AG10803 (cell line): ENCODE measurements at regions not wholly inside any gene's neighbourhood (a gene's known extent, or its start where the extent isn't known, plus 50 kb on each side); places are given as distances from the start of the nearest gene placed in this dataset.

Experiments used
- DNase-seq: peaks from one replicate; pipeline ENCODE4 v3.0.0; 2010; ENCODE audit warnings: low read depth
- H3K4me3 ChIP-seq: 2 replicates; pipeline ENCODE4 v1.5.1; 2011; ENCODE audit warnings: mild to moderate bottlenecking, low read length, control low read depth
- TF ChIP-seq, protein P1 (sequence below): conservative IDR thresholded peaks from 2 replicates; pipeline ENCODE4 v1.5.1; 2011; ENCODE audit warnings: mild to moderate bottlenecking, low read length, control low read depth, inconsistent platforms

DNA sequence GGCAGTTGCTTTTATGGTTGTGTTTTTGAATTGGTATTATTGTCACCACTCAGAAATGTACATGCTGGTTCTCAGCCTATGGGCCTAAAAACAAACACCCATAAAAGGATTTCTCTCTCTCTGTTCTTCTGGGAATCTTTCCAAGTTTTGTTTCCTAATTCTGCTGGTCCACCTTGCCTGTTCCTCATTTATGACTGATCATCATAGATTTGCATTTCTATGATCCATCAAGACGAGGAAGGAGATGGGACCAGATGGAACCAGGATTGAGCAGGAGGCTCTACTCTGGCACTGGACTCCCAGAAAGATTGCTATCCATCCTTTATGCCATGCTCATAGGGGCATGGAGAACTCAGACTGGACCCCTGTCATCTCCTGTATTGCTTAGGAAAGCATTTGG, 162.2 kb downstream of the C1orf94 start:
- TF ChIP-seq, protein P1, sequence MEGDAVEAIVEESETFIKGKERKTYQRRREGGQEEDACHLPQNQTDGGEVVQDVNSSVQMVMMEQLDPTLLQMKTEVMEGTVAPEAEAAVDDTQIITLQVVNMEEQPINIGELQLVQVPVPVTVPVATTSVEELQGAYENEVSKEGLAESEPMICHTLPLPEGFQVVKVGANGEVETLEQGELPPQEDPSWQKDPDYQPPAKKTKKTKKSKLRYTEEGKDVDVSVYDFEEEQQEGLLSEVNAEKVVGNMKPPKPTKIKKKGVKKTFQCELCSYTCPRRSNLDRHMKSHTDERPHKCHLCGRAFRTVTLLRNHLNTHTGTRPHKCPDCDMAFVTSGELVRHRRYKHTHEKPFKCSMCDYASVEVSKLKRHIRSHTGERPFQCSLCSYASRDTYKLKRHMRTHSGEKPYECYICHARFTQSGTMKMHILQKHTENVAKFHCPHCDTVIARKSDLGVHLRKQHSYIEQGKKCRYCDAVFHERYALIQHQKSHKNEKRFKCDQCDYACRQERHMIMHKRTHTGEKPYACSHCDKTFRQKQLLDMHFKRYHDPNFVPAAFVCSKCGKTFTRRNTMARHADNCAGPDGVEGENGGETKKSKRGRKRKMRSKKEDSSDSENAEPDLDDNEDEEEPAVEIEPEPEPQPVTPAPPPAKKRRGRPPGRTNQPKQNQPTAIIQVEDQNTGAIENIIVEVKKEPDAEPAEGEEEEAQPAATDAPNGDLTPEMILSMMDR: no peak
- no peak for DNase-seq
- no peak overlapping the region for H3K4me3 ChIP-seq

DNA sequence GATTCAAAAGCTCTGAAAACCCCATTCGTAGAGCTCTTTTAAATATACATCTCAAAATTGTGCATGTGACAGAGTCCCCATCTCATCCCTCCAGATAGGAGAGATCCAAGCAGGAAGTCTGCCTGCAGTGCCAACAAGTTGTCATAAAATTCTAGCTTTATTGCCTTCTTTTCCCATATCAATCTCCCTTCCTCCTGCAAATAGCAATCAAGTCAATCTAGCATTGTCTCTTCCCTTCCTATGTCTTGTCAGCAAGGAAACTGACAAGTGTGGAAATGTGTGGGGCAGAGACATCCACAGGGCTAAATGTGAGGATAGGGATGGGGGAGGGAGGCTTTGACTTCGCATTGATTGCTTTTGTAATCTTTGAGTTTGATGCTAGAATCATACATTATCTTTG, 165.2 kb downstream of the C1orf94 start:
- no peak overlapping the region for H3K4me3 ChIP-seq
- no peak for DNase-seq
- TF ChIP-seq, protein P1: no peak

DNA sequence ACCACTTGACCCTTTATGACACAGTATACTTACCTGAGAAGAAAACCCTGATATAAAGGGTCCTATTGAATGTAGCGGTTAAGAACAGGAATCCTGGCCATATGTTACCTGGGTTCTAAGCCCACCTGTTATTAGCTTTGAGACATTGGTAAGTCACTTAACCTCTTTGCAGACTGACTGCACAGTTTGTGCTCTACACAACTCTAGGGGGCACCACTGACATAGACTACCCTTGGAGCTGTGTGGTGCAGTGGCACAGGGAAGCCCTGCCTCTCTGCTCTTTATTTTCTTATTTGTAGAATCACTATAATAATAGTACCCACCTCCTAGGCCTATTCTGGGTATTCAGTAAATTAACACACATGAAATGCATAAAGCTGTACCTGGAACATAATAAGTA, 165.6 kb downstream of the C1orf94 start:
- TF ChIP-seq, protein P1: no peak
- DNase-seq: no peak
- H3K4me3 ChIP-seq: no peak overlapping the region

DNA sequence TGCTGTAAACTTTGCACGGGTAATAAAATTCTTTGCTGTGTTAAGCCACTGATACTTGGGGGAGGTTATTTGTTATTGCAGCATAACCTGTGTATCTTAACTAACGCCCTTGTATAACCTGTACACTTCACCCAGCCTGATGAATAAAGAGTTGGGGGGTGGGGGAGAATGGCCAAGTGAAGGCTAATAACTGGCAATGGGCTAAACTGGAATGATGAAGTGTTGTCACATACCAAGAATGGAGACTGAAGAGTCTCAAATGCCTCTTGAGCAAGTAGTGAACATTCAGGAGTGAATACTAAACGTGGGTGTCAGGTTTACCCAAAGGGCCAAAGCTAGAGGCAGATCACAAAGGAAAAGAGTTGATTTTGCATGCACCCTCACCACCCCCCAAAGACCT, 169.4 kb downstream of the C1orf94 start:
- DNase-seq: no peak
- TF ChIP-seq, protein P1: no peak
- no peak overlapping the region for H3K4me3 ChIP-seq

DNA sequence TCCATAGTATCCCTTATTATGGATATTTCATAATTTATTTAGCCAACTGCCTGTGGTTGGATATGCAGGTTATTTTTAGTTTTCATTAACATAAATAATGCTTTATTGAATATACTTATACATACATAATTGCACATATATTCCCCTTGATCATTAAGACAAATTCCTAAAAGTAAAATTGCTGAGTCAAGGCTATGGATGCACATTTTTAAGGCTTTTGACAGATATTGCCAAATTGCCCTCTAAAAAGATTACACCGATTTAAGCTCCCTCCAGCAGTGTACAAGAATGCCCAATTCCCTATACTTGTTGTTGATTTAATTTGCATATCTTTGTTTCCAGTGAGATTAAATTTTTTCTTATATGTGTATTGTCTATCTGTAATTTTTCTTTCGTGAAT, 176.7 kb downstream of the C1orf94 start:
- TF ChIP-seq, protein P1: no peak
- H3K4me3 ChIP-seq: no peak overlapping the region
- no peak for DNase-seq

DNA sequence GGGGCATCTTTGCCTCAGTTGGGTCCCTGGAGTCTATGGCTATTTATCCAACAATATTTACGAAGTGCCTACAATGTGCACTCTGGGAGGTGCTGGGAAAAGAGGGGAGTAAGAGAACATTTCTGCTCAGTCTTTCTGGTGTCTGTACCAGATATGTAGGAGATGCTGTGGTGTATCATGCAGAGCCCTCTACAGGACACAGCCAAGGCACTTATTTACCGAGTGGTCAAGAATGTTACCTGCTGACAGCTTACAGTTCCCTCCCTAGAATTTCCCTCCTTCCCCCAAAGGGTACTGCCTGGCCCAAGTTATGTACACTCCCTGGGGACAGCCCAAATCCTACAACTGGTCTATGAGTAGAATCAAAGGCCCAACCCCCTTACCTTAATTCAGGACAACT, 177.7 kb downstream of the C1orf94 start:
- no peak overlapping the region for H3K4me3 ChIP-seq
- DNase-seq: no peak
- TF ChIP-seq, protein P1: no peak

DNA sequence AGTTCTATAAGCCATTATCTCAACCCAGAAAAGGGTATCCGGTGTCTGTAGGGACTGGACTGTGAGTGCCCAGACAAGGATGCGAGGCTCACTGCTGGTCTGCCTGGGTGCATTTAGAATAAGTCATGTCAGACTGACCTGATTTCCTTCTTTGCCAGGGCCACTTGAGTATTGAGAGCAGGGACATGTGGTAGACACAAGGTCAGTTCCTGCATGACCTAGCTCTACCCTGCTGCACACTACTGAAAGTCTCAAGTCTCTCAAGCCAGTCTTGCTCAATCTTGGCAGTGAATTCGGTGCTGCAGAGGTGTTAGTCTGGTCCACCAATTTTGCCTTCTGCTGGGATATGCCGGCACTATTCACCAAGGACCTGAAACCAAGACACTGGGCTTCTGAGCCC, 180.1 kb downstream of the C1orf94 start:
- no peak overlapping the region for H3K4me3 ChIP-seq
- TF ChIP-seq, protein P1: no peak
- no peak for DNase-seq
